Brain microvascular endothelial cell (primary cell): ENCODE measurements at regions not wholly inside any gene's neighbourhood (a gene's known extent, or its start where the extent isn't known, plus 50 kb on each side); places are given as distances from the start of the nearest gene placed in this dataset.

Experiments
- DNase-seq: peaks from one replicate; pipeline ENCODE4 v3.0.0-alpha.2; 2020
- H3K27ac ChIP-seq: fragments of 250-450 bp; sonication (Bioruptor Pico); 2 replicates; pipeline ENCODE4 v1.5.1; 2020; ENCODE audit warnings: mild to moderate bottlenecking, moderate library complexity
- H3K27me3 ChIP-seq: fragments of 250-450 bp; sonication (Bioruptor Pico); replicated peaks from 2 replicates; pipeline ENCODE4 v1.5.1; 2020; ENCODE audit warnings: mild to moderate bottlenecking
- H3K36me3 ChIP-seq: fragments of 250-450 bp; sonication (Bioruptor Pico); replicated peaks from 2 replicates; pipeline ENCODE4 v1.5.1; 2020; ENCODE audit warnings: mild to moderate bottlenecking
- H3K4me3 ChIP-seq: 2 replicates; pipeline ENCODE4 v1.5.1; 2011; ENCODE audit warnings: low read depth, mild to moderate bottlenecking, control low read depth, low read length, moderate library complexity
- in situ Hi-C: cut with HindIII; loops from 2 replicates; pipeline ENCODE4 v1.10.0; 2017; ENCODE audit warnings: low sequenced_read_pairs, low pct_ligation_motif_present
- TF ChIP-seq, protein P1 (sequence below): IDR thresholded peaks from 2 replicates; pipeline ENCODE4 v1.5.1; 2011; ENCODE audit warnings: low read depth, mild to moderate bottlenecking, moderate library complexity, low read length, control low read depth, inconsistent platforms; ENCODE audit errors: missing control alignments

DNA sequence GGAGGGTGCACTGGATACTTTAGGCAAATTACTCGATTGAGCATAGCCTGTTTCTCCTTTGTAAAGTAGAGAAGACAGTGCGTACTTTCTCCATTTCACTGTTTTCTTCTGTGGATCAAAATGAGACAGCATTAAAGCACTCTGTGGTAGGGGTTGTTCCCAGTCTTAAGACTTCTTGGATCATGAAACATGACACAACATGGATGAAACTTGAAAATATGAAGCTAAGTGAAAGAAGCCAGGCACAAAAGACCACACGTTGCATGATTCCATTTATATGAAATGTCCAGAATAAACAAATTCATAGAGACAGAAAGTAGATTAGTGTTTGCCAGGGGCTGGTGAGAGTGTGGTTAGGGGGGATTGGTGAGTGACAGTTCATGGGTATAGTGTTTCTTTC lies 61.8 kb upstream of the MED9 start:
- no peak overlapping the region for H3K27ac ChIP-seq
- in situ Hi-C loops = no loop called here
- no peaks in the 10 kb centered on the region for H3K36me3 ChIP-seq
- DNase-seq = no peak
- no peak overlapping the region for H3K4me3 ChIP-seq
- TF ChIP-seq, protein P1, sequence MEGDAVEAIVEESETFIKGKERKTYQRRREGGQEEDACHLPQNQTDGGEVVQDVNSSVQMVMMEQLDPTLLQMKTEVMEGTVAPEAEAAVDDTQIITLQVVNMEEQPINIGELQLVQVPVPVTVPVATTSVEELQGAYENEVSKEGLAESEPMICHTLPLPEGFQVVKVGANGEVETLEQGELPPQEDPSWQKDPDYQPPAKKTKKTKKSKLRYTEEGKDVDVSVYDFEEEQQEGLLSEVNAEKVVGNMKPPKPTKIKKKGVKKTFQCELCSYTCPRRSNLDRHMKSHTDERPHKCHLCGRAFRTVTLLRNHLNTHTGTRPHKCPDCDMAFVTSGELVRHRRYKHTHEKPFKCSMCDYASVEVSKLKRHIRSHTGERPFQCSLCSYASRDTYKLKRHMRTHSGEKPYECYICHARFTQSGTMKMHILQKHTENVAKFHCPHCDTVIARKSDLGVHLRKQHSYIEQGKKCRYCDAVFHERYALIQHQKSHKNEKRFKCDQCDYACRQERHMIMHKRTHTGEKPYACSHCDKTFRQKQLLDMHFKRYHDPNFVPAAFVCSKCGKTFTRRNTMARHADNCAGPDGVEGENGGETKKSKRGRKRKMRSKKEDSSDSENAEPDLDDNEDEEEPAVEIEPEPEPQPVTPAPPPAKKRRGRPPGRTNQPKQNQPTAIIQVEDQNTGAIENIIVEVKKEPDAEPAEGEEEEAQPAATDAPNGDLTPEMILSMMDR = no peak
- H3K27me3 ChIP-seq = no peaks in the 10 kb centered on the region

DNA sequence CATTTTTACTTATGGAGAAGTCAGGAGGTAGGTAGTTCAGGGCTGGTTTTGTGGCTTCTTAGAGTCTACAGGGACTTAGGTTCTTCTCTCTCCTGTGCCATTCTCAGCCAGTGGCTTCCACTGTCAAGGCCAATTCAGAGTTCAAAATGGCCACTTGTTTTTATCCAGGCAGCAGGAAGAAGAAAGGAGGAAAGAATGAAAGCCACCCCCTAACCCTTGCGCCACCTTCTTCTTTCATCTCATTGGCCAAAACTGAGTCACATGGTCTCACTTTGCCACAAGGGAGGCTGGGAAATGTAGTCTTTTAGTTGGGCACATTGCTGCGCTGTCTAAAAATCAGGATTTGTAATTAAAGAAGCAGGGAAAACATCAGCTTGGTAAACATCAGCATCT lies 60.8 kb upstream of the MED9 start:
- TF ChIP-seq, protein P1 = no peak
- no peak overlapping the region for H3K4me3 ChIP-seq
- H3K36me3 ChIP-seq = no peaks in the 10 kb centered on the region
- peak; percentile 63 for DNase-seq
- H3K27ac ChIP-seq = peak overlapping the region; percentile 10
- H3K27me3 ChIP-seq = no peaks in the 10 kb centered on the region
- in situ Hi-C loops = no loop called here

DNA sequence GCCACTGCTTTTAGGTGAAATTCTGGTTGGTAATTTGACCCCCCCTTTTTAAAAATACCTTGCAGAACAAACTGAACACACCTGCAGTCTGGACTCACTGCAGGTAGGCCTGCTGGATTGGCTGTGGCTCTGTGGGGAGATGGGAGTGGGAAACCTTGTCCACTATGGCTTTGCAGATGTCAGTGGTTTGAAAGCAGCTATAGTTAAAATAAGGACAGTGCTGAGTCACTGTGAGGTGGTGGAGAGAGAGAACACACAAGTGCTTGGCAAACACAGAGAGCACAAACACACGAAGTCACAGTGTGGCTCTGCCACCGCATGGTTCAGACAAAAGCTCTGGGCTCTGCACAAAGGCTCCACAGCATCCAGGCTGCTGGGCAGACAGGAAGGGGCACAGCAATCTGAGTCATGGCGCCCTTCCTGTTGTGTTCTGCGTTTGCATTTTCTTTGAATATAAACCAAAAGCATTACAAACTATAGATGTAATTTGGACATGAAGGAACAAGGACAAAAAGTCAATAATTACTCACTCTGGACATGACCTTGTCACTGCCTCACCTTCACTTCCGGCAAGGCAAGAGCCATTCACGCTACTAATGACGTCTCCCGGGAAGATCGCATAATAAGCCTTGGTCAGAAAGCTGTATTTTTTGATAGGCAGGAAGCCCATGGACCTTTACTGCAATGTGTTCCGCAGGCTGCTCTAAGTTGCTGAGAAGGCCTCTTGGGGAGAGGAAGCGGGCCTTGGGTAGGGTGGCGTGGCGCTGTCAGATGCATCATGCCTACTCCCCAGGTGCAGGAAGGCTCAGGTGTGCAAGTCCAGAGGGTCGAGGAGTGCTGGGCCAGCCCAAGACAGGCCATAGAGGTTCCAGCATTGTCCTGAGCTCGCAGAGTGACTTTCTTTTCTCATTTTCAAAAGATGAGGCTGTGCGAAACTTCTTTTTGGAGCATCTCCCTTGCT lies 60.1 kb upstream of the MED9 start:
- DNase-seq = peak; percentile 60

DNA sequence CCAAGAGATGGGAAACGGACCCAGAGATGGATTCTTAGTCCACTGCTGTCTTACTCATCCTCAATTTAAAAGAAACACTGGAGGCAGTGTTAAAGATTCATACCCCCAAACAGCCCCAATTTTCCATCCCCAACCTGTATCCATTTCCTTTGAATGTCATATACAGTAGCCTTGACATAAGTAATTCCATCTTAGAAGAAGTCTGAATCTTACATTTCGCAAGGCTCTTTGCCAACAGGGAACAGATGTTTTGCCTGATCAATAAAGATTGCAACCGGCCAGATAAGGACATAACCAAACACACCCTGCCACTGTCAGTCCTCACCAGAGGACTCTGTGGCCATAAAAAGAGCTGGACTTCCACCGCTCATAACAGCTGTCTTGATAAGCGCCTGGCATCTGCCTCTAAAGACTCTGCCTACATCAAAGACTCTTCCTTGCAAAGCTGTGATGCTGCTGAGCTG lies 59.0 kb upstream of the MED9 start:
- no peak overlapping the region for H3K27ac ChIP-seq
- H3K36me3 ChIP-seq = no peaks in the 10 kb centered on the region
- no peaks in the 10 kb centered on the region for H3K27me3 ChIP-seq
- in situ Hi-C loops = no loop called here
- no peak for DNase-seq
- H3K4me3 ChIP-seq = no peak overlapping the region
- TF ChIP-seq, protein P1 = no peak

More for the DNA sequence above, 60.1 kb upstream of the MED9 start:
- no peak overlapping the region for H3K4me3 ChIP-seq
- no peaks in the 10 kb centered on the region for H3K36me3 ChIP-seq
- TF ChIP-seq, protein P1 = no peak
- no peaks in the 10 kb centered on the region for H3K27me3 ChIP-seq
- in situ Hi-C loops = no loop called here
- peak overlapping the region; percentile 10 for H3K27ac ChIP-seq

DNA sequence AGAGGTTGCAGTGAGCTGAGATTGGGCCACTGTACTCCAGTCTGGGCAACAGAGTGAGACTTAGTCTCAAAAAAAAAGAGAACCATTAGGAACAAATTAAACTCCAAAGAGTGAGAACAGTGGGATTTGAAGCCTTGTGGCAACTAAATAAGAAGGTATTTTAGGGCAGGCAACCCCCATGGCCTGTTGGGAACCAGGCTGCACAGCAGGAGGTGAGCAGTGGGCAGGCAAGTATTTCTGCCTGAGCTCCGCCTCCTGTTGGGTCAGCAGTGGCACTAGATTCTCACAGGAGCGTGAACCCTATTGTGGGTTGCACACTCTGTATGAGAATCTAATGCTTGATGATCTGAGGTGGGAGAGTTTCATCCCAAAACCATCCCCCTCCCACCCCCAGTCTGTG lies 57.6 kb upstream of the MED9 start:
- in situ Hi-C loops = no loop called here
- H3K27ac ChIP-seq = no peak overlapping the region
- no peaks in the 10 kb centered on the region for H3K27me3 ChIP-seq
- TF ChIP-seq, protein P1 = no peak
- no peak for DNase-seq
- no peak overlapping the region for H3K4me3 ChIP-seq
- no peaks in the 10 kb centered on the region for H3K36me3 ChIP-seq
